ENCODE measurements at regions not wholly inside any gene's neighbourhood (a gene's known extent, or its start where the extent isn't known, plus 50 kb on each side); places are given as distances from the start of the nearest gene placed in this dataset.

- no peak for TF ChIP-seq POLR2AphosphoS5 (IDR thresholded peaks at IDR 0.05; ENCODE audit: low read depth, low read length)
- TF ChIP-seq TAF1 (IDR thresholded peaks at IDR 0.05; ENCODE audit: borderline replicate concordance, insufficient read depth, low read length) = no peak
- TF ChIP-seq FOXP2 (optimal IDR thresholded peaks at IDR 0.05; ENCODE audit: borderline replicate concordance, extremely low read depth, extremely low read length, insufficient read depth) = no peak
- TF ChIP-seq SIN3A (IDR thresholded peaks at IDR 0.05; ENCODE audit: borderline replicate concordance, insufficient read depth, low read length) = no peak
- TF ChIP-seq REST (IDR thresholded peaks at IDR 0.05; ENCODE audit: insufficient read depth in 1 of 2, low read depth in 2 of 2, low read length in 2 of 2) = no peak
These were observed 675.2 kb upstream of the ID2 start for GRCh38 chr2:8006626-8007025.
